Thyroid gland (tissue), 4 donors: ENCODE measurements at regions not wholly inside any gene's neighbourhood (a gene's known extent, or its start where the extent isn't known, plus 50 kb on each side); places are given as distances from the start of the nearest gene placed in this dataset.

Source experiments
- DNase-seq, 2 donors: peaks; one replicate each; pipeline ENCODE4 v3.0.0-alpha.2; 2019
- H3K27ac ChIP-seq, 3 donors: fragments of 200-600 bp; sonication (generic); 1 replicate in 2 of 3; 2 replicates in 1 of 3; pipeline ENCODE4 v1.5.1; 2016 to 2019; ENCODE audit warnings: mild to moderate bottlenecking in 1 of 3, moderate library complexity in 1 of 3
- H3K27me3 ChIP-seq: fragments of 200-600 bp; sonication (generic); one replicate; pipeline ENCODE4 v1.5.1; 2019
- H3K36me3 ChIP-seq, 2 donors: fragments of 200-600 bp; sonication (generic); one replicate each; pipeline ENCODE4 v1.5.1; 2016 to 2019
- H3K4me1 ChIP-seq, 2 donors: fragments of 200-600 bp; sonication (generic); one replicate each; pipeline ENCODE4 v1.5.1; 2017 to 2019
- H3K4me3 ChIP-seq, 3 donors: fragments of 200-600 bp; sonication (generic); replicated peaks in 1 of 3; 1 replicate in 2 of 3; 2 replicates in 1 of 3; pipeline ENCODE4 v1.5.1; 2016; ENCODE audit warnings: mild to moderate bottlenecking in 1 of 3
- H3K9me3 ChIP-seq: fragments of 200-600 bp; sonication (generic); one replicate; pipeline ENCODE4 v1.5.1; 2017
- POLR2A ChIP-seq, 2 donors: fragments of 450-650 bp; IDR thresholded peaks; one replicate each; pipeline ENCODE4 v1.6.1; 2017; ENCODE audit warnings: antibody characterized with exemption in 2 of 2, mild to moderate bottlenecking in 2 of 2, moderate library complexity in 1 of 2
- WGBS, 2 donors: methylation state at CpG; one replicate each; pipeline ENCODE4 v1.1.5; 2017; 5-methylcytosine and 5-hydroxymethylcytosine counted together
- intact Hi-C: fragments of 100-400 bp; cut with DNase I; formaldehyde crosslinking; loops from one replicate; pipeline ENCODE4 v1.15.1; 2023
- TF ChIP-seq, protein P1 (sequence below), 6 experiments: fragments of 200-600 bp in 3 of 6; fragments of 450-650 bp in 3 of 6; sonication (generic) in 3 of 6; IDR thresholded peaks; one replicate each; pipeline ENCODE4 v1.5.1; 2016 to 2019; ENCODE audit warnings: antibody characterized with exemption in 6 of 6, mild to moderate bottlenecking in 2 of 6, inconsistent platforms in 1 of 6, moderate library complexity in 1 of 6

DNA sequence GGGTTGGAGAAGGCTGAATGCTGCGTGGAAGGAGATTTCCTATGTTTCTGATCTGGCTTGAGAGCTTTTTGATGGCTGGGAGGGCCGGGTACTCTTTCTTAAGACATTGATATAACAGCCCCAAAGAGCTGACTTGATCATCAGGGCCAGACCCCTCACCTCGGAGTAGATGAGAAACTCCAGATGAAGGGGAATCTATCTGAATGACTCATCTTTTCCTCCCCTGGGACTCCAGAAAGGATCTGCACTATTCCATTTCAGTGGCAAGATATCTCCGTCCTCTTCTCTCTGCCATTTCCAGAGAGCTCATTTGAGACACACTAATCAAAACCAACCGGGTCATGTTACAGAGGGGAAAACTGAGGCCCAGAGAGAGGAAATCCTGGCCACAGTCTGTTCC lies 92.9 kb upstream of the MSX1 start:
- H3K27me3 ChIP-seq, result no peaks in the 10 kb centered on the region
- no peak overlapping the region for H3K27ac ChIP-seq
- H3K36me3 ChIP-seq, result no peaks in the 10 kb centered on the region
- 69 to 84% methylated on average over 5 of the region's 5 CpGs for WGBS, 2 donors
- DNase-seq, result no peak
- no peaks in the 10 kb centered on the region for H3K9me3 ChIP-seq
- TF ChIP-seq, protein P1, sequence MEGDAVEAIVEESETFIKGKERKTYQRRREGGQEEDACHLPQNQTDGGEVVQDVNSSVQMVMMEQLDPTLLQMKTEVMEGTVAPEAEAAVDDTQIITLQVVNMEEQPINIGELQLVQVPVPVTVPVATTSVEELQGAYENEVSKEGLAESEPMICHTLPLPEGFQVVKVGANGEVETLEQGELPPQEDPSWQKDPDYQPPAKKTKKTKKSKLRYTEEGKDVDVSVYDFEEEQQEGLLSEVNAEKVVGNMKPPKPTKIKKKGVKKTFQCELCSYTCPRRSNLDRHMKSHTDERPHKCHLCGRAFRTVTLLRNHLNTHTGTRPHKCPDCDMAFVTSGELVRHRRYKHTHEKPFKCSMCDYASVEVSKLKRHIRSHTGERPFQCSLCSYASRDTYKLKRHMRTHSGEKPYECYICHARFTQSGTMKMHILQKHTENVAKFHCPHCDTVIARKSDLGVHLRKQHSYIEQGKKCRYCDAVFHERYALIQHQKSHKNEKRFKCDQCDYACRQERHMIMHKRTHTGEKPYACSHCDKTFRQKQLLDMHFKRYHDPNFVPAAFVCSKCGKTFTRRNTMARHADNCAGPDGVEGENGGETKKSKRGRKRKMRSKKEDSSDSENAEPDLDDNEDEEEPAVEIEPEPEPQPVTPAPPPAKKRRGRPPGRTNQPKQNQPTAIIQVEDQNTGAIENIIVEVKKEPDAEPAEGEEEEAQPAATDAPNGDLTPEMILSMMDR (IDR thresholded peaks at IDR 0.05), result no peak
- no peak for TF ChIP-seq POLR2A (IDR thresholded peaks at IDR 0.05)
- no peak overlapping the region for H3K4me3 ChIP-seq
- intact Hi-C loops, result no loop called here
- H3K4me1 ChIP-seq, result peaks cover 0 to 7% of the 10 kb centered on the region in 2 donors

DNA sequence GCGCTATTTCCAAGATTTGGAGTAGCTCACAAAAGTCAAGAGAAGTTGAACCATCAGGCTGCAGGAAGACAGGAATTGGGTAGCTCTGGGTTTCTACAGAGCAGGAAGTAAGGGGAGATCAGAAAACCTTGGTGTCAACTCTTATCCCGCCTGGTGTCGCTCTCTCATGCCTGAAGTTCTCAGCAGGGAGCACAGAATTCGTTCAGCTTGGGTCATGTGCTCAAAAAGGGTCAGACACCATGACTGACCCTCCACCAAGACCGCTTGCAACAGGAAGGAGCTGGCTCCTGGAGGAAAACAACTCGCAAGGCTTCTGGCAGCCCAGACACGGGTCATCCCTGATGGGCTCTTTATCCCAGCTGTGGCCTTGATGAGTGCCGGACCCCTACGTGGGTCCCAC lies 93.7 kb upstream of the MSX1 start:
- Histone ChIP-seq H3K36me3 (no peaks in the 10 kb centered on the region), H3K4me3 (no peak overlapping the region), H3K27ac (no peak overlapping the region), H3K4me1 (peaks cover 0 to 8% of the 10 kb centered on the region in 2 donors), H3K27me3 (no peaks in the 10 kb centered on the region), H3K9me3 (no peaks in the 10 kb centered on the region)
- 79 to 82% methylated on average over 9 of the region's 9 CpGs for WGBS, 2 donors
- intact Hi-C loops, result no loop called here
- TF ChIP-seq POLR2A (IDR thresholded peaks at IDR 0.05), result no peak
- TF ChIP-seq, protein P1 (IDR thresholded peaks at IDR 0.05), result no peak
- DNase-seq, result no peak

DNA sequence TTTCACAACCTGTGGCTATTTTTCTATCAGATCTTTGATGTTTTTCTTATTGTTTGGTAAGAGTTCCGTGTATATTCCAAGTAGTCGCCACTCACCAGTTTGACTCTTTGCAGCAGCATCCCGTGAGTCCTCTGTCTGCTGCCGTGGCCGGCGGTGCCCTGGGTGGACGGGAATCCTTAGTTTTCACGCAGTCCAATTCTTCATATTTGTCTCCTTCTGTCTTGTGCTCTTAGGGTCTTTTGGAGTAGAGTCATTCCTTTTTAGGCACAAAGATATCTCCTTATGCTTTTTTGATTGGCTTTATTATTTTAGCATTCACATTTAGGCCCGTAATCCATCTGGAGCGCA lies 94.9 kb upstream of the MSX1 start:
- Histone ChIP-seq H3K36me3 (no peaks in the 10 kb centered on the region), H3K27me3 (no peaks in the 10 kb centered on the region), H3K27ac (no peak overlapping the region), H3K4me3 (no peak overlapping the region), H3K9me3 (no peaks in the 10 kb centered on the region), H3K4me1 (peaks cover 0 to 8% of the 10 kb centered on the region in 2 donors)
- TF ChIP-seq, protein P1 (IDR thresholded peaks at IDR 0.05), result no peak
- TF ChIP-seq POLR2A (IDR thresholded peaks at IDR 0.05), result no peak
- intact Hi-C loops, result no loop called here
- no peak for DNase-seq
- WGBS, 2 donors, result 94 to 96% methylated on average over 10 of the region's 10 CpGs

DNA sequence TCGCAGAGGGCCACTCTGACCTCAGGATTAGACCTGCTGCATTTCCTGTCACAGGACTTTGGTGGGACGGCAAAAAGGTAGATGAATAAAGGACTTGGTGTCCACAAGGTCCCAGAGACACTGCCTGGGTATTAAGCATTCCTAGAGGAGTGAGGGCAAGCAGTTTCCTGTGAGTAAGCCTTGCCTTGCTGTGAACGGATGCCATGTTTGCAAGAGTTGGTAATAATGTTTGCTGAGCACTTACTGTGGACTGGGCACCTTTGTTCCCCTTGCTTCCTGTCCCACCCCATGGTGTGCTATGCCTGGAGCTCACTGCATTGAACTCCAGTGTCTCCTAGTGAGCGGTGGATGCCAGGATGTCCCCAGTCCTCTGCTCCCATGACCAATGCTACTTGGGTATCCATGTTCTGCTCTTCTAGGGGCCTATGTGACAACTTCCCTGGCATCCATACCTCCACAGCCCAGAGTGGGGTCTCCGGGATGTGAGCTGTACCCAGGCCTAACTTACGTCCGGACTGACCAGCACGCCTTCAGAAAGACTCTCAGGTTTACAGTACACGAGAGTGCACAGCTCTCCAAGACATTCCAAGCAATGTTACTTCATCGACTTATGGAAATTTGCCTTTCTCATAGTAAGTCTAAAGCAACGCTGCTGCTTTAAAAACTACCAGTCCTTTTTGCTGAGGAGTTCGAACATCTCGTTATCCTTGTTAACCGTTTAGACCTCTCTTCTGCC lies 95.5 kb upstream of the MSX1 start:
- H3K9me3 ChIP-seq, result no peaks in the 10 kb centered on the region
- no peak for DNase-seq
- no peaks in the 10 kb centered on the region for H3K27me3 ChIP-seq
- TF ChIP-seq POLR2A (IDR thresholded peaks at IDR 0.05), result no peak
- TF ChIP-seq, protein P1 (IDR thresholded peaks at IDR 0.05), result no peak
- intact Hi-C loops, result no loop called here
- H3K36me3 ChIP-seq, result no peaks in the 10 kb centered on the region
- WGBS, 2 donors, result 81% methylated on average over 14 of the region's 14 CpGs
- peaks cover 0 to 8% of the 10 kb centered on the region in 2 donors for H3K4me1 ChIP-seq
- no peak overlapping the region for H3K4me3 ChIP-seq
- H3K27ac ChIP-seq, result no peak overlapping the region

DNA sequence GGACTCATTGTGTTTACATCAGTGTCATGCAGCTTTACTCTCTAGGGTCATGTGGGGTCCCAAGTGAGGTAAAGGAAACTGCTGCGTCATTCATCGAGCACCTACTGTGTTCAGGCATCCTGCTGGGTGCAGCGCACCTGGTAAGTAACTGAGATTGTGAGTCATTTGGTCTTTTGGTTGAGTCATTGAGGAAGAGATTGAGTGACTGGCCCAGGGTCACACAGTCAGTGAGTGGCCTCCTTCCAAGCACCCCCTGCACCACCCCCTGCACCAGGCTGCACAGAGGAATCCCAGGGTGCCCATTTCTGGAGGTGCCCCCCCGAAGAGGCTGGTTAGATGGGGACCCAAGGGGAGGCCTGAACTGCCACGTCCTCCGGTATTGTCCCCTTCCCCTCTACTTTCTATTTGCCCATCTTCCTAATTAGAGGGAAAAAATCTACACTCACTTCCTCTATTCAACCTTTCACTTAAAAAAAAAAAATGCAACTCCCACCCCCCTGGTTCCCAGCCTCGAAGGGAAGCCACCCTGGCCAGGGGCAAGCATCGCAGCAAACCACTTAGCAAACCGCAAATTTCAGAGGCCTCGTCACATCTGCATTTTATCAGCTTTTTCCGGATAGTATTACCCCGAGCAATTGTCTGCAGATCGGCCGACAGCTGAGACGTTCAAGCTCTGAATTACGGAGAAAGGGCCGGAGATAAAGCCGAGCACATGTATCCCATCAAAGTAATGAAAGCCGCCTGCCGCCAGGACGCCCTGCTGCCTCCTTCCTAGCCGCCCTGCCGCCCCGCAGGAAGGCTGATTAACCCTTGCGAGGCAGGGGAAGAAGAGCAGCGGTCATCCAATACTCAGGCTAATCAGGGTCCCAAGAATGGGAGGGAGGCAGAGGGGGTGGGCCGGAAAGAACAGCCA lies 96.3 kb upstream of the MSX1 start:
- no peak for DNase-seq
- no peak overlapping the region for H3K4me3 ChIP-seq
- peaks cover 0 to 8% of the 10 kb centered on the region in 2 donors for H3K4me1 ChIP-seq
- H3K27ac ChIP-seq, result no peak overlapping the region
- no peaks in the 10 kb centered on the region for H3K36me3 ChIP-seq
- WGBS, 2 donors, result 54 to 59% methylated on average over 27 of the region's 27 CpGs
- intact Hi-C loops, result no loop called here
- H3K27me3 ChIP-seq, result no peaks in the 10 kb centered on the region
- H3K9me3 ChIP-seq, result no peaks in the 10 kb centered on the region
- TF ChIP-seq, protein P1 (IDR thresholded peaks at IDR 0.05), result no peak
- TF ChIP-seq POLR2A (IDR thresholded peaks at IDR 0.05), result no peak
